ENCODE measurements at regions not wholly inside any gene's neighbourhood (a gene's known extent, or its start where the extent isn't known, plus 50 kb on each side); places are given as distances from the start of the nearest gene placed in this dataset.
"Not testable (repeated sequence)": the region's sequence is repeated elsewhere in the genome, so short reads cannot be mapped to it uniquely, and the experiment has no call there.

GRCh38 chr13:52911340-52911739, 62.9 kb upstream of the PCDH8 start:
- DNase-seq: no peak
- Histone ChIP-seq H3K9me3 (replicated peaks; ENCODE audit: control insufficient read depth, low read depth, low read length) (no peaks in the 10 kb centered on the region), H3K27ac (ENCODE audit: low read length) (no peak overlapping the region), H3K4me1 (ENCODE audit: control insufficient read depth, insufficient read depth, low read length) (no peaks in the 10 kb centered on the region), H3K36me3 (ENCODE audit: control insufficient read depth, insufficient read depth, low read length) (no peaks in the 10 kb centered on the region), H3K4me3 (ENCODE audit: low read length) (no peak overlapping the region), H3K27me3 (ENCODE audit: control insufficient read depth, insufficient read depth, low read length) (peaks cover 10% of the 10 kb centered on the region)
- WGBS (ENCODE audit: insufficient coverage): 76% methylated on average over 2 of the region's 2 CpGs

GRCh38 chr13:52910318-52910717, 61.9 kb upstream of the PCDH8 start:
- H3K4me1 ChIP-seq (ENCODE audit: control insufficient read depth, insufficient read depth, low read length); H3K4me3 ChIP-seq (ENCODE audit: low read length); H3K9me3 ChIP-seq (replicated peaks; ENCODE audit: control insufficient read depth, low read depth, low read length); H3K36me3 ChIP-seq (ENCODE audit: control insufficient read depth, insufficient read depth, low read length); H3K27ac ChIP-seq (ENCODE audit: low read length): not testable (repeated sequence)
- no CpG with 5 or more reads among the region's 2 CpGs for WGBS (ENCODE audit: insufficient coverage)
- H3K27me3 ChIP-seq (ENCODE audit: control insufficient read depth, insufficient read depth, low read length): peaks cover 15% of the 10 kb centered on the region
- DNase-seq: peak; percentile 39

DNA sequence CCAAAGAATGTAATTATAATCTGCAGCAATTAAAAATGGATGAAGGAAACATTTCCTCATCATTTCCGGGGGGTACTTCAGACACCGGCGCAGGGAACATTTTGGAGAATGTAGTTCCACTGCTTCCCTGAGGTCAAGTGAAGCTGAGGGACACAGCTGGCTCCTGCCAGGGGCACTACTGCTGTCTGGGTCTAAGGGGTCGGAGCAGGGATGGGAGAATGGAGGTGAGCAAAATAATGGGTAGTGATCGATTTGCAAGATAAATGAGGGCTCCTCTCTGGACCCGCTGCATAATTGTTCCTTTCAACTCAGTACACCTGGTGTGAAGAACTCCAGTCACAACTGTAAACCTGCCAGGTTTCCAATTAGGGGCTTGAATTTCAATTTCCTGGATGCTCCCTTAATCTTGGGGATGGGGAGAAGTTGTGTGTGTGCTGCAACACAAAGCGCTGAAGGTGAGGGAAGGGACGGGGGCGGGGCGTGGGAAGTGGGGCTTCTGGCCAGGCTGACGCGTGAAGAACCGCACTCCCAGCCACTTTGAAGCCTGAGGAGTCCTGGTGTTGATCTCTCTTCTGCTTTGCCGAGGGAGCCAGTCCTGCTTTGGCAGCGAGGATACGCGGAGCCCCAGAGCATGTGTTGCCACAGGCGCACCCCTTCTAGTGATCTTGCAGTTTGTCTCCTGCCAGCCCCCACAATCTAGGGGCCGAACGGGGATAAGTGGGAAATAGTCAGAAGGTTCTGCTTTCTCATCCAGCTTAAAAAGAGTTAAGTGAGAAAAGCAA, 57.9 kb upstream of the PCDH8 start:
- peaks cover 18% of the 10 kb centered on the region for H3K27me3 ChIP-seq (ENCODE audit: control insufficient read depth, insufficient read depth, low read length)

DNA sequence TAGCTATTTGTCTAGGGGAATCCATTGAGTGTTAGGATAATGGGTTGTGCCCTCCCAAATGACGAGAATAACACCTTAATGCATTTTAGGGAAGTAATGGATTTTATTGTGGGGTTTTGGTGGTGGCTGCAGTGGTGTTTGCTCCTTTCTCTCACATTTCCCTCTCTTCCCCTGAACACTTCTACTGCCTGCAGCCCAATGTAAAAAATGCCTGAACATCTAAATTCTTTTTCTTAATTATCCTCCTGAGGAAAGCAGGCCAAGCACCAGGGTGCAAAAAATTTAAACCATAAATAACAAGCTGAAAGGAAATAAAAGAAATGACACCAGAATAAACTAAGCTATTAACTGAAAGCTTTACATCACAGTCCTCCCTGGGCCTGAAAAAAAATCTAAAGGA, 57.3 kb upstream of the PCDH8 start:
- Histone ChIP-seq H3K27ac (ENCODE audit: low read length) (no peak overlapping the region), H3K27me3 (ENCODE audit: control insufficient read depth, insufficient read depth, low read length) (peaks cover 18% of the 10 kb centered on the region), H3K4me3 (ENCODE audit: low read length) (no peak overlapping the region), H3K9me3 (replicated peaks; ENCODE audit: control insufficient read depth, low read depth, low read length) (no peaks in the 10 kb centered on the region), H3K4me1 (ENCODE audit: control insufficient read depth, insufficient read depth, low read length) (no peaks in the 10 kb centered on the region), H3K36me3 (ENCODE audit: control insufficient read depth, insufficient read depth, low read length) (no peaks in the 10 kb centered on the region)
- DNase-seq: no peak
- no CpG with 5 or more reads among the region's 1 CpG for WGBS (ENCODE audit: insufficient coverage)

More for the DNA sequence above, 57.9 kb upstream of the PCDH8 start:
- H3K36me3 ChIP-seq (ENCODE audit: control insufficient read depth, insufficient read depth, low read length): no peaks in the 10 kb centered on the region
- 23% methylated on average over 10 of the region's 20 CpGs for WGBS (ENCODE audit: insufficient coverage)
- H3K4me3 ChIP-seq (ENCODE audit: low read length): no peak overlapping the region
- H3K4me1 ChIP-seq (ENCODE audit: control insufficient read depth, insufficient read depth, low read length): no peaks in the 10 kb centered on the region
- H3K9me3 ChIP-seq (replicated peaks; ENCODE audit: control insufficient read depth, low read depth, low read length): no peaks in the 10 kb centered on the region
- H3K27ac ChIP-seq (ENCODE audit: low read length): no peak overlapping the region
- no peak for DNase-seq

GRCh38 chr13:52903320-52903719, 54.9 kb upstream of the PCDH8 start:
- Histone ChIP-seq H3K36me3 (ENCODE audit: control insufficient read depth, insufficient read depth, low read length) (no peaks in the 10 kb centered on the region), H3K27ac (ENCODE audit: low read length) (no peak overlapping the region), H3K9me3 (replicated peaks; ENCODE audit: control insufficient read depth, low read depth, low read length) (no peaks in the 10 kb centered on the region), H3K4me1 (ENCODE audit: control insufficient read depth, insufficient read depth, low read length) (no peaks in the 10 kb centered on the region), H3K27me3 (ENCODE audit: control insufficient read depth, insufficient read depth, low read length) (peaks cover 18% of the 10 kb centered on the region), H3K4me3 (ENCODE audit: low read length) (no peak overlapping the region)
- no peak for DNase-seq
- WGBS (ENCODE audit: insufficient coverage): 90% methylated on average over 2 of the region's 4 CpGs

- DNase-seq: no peak
- H3K4me1 ChIP-seq (ENCODE audit: control insufficient read depth, insufficient read depth, low read length): peaks cover 6% of the 10 kb centered on the region
- no peak overlapping the region for H3K4me3 ChIP-seq (ENCODE audit: low read length)
- H3K27me3 ChIP-seq (ENCODE audit: control insufficient read depth, insufficient read depth, low read length): no peaks in the 10 kb centered on the region
- H3K27ac ChIP-seq (ENCODE audit: low read length): no peak overlapping the region
- no CpG with 5 or more reads among the region's 5 CpGs for WGBS (ENCODE audit: insufficient coverage)
- H3K9me3 ChIP-seq (replicated peaks; ENCODE audit: control insufficient read depth, low read depth, low read length): no peaks in the 10 kb centered on the region
- H3K36me3 ChIP-seq (ENCODE audit: control insufficient read depth, insufficient read depth, low read length): no peaks in the 10 kb centered on the region
Measured at GRCh38 chr13:52899206-52899605, 50.8 kb upstream of the PCDH8 start.

Measured in muscle of leg (tissue), 3 donors.